HG03175 (cell line): ENCODE measurements at regions not wholly inside any gene's neighbourhood (a gene's known extent, or its start where the extent isn't known, plus 50 kb on each side); places are given as distances from the start of the nearest gene placed in this dataset.
"Not testable (repeated sequence)": the region's sequence is repeated elsewhere in the genome, so short reads cannot be mapped to it uniquely, and the experiment has no call there.

Source experiments
- ATAC-seq: cut with Tn5 transposase; IDR thresholded peaks from one replicate; pipeline ENCODE4 v1.9.1; 2021; ENCODE audit warnings: mild to moderate bottlenecking, moderate library complexity; ENCODE audit not compliant: unreplicated experiment

DNA sequence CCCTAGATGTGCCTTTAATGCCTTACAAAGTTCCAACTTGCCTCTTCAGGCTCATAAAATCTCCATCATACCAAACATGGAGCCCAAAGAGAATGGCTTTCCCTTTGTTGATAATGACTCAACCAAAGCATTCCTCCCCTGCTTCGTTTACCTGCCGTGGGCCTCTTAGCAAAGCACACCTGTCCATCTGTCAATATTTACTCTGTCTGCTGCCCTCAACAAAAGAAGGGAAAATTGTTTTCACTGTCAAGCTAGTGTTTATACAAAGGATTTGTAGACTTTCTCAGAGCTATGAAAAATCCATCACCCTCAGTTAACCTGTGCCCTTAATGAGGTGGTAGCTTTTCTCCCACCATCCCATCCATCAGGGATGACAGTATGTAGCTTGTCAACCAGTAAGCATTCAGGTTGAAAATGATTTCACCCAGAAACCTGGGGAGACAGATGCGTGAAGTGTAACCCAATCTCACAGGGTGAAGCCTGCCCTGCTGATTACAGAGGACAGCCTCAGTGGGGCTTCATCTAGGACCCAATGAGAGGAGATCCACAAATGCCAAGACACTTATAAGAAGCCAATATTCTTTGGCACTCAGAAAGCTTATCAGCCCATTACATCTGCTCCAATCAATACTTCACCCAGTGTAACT is 278.1 kb downstream of the NUAK1 start:
- no peak for ATAC-seq

- no peak for ATAC-seq
Measured at GRCh38 chr12:105861227-105861626, 277.5 kb downstream of the NUAK1 start.

DNA sequence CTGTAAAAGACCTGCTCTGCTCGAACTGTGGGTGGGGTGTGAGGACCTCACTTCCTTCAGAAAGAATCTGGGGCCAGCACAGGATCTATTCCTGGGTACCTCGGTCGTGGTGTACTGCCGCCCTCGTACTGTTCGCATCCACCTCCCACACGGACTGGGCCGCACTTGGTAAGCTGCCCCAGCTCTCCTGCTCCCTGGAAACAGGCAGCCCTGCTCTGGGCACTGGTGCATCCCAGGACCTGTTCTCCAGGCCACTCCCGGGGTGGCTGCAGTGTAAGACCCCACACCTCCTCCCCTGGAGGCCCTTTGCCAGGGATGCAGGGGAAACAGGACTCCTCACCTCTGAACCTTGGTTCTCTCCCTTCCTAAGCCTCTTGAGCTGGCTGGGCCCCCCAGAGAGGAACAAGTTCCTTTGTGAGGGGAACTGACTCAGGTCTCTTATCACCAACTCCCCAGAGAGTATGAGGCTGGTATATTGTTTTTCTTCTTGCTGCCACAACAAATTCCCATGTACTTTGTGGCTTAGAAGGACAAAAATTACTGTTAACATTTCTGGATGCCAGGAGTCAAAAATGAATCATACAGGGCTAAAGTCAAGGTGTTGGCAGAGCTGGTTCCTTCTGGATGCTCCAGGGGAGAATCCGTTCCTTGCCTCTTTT is 276.5 kb downstream of the NUAK1 start:
- no peak for ATAC-seq

GRCh38 chr12:105864316-105864715 is 274.4 kb downstream of the NUAK1 start:
- ATAC-seq = no peak

- no peak for ATAC-seq
Measured at GRCh38 chr12:105864901-105865300, 273.9 kb downstream of the NUAK1 start.

DNA sequence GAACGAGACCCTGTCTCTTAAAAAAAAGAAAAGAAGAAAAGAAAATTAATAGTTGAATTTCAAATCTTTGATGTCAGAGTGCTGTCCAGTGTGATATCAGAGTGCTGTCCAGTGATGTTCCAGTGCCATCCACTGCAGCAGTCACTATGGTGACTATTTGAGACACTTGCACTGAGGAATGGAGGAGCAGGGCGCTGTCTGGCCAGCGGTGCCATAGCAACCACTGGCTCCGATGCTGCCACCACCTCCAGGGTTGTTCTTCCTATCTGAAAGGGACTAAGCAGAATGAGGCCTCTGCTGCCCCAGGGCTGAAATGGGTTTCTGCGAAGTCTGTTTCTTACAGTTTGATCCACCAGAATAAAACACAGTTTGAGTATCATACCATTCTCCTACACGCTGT is 272.9 kb downstream of the NUAK1 start:
- no peak for ATAC-seq

DNA sequence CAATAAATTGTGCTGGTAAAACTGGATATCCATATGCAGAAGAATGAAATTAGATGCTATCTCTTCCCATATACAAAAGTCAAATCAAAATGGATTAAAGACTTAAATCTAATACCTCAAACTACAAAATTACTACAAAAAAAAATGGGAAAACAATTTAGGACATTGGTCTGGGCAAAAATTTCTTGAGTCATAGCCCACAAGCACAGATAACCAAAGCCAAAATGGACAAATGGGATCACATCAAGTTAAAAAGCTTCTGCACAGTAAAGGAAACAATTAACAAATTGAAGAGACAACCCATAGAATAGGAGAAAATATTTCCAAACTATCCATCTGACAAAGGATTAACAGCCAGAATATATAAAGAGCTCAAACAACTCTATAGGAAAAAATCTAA is 264.6 kb downstream of the NUAK1 start:
- ATAC-seq = no peak

- ATAC-seq = no peak
Measured at GRCh38 chr12:105876396-105876927, 262.3 kb downstream of the NUAK1 start.

- ATAC-seq = no peak
Measured at GRCh38 chr12:105878964-105879363, 259.8 kb downstream of the NUAK1 start.

DNA sequence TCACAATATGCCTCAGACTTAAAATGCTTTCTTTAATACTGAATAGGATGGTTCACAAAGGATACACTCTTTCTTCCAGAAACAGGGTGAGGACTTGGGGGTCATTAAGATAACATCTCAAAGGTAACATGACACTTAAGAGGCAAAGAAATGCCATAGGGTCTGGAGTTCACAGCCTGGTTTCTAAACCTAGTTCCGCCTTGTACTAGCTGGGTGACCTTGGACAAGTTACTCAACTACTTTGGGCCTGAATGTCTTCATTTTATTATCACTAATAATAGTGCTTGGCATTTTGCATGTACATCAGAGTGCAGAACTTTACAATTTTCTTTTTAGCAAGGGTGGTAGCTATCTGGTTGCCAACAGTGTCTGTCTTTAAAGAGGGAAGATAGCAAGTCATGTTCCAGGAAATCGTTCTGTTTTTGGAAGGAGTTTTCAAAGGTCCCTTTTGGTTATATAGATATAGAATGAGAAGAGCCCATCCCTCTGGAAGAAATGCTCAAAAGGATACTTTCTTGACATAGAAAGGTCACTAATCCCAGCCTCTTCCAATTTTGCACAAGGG is 257.8 kb downstream of the NUAK1 start:
- no peak for ATAC-seq

DNA sequence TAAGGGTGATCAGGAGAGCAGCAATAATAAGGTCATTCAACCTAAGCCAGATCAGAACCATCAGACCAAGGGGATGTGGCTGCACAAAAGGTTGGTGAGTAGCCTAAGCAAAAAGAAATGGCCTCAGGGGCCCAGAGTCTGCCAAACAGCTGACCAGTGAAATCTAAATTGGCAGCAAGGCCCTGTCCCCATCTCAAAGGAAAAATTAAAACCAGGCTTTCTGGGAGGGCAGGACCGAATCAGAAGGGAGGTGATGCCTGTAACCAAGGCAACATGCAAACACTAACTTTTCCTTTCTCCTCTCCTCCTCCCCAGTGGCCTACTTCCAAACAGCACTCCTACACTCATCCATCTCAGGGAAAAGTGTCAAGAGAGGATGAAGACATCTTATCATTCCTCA is 256.4 kb downstream of the NUAK1 start:
- no peak for ATAC-seq

- no peak for ATAC-seq
Measured at GRCh38 chr12:105887131-105887530, 251.6 kb downstream of the NUAK1 start.

DNA sequence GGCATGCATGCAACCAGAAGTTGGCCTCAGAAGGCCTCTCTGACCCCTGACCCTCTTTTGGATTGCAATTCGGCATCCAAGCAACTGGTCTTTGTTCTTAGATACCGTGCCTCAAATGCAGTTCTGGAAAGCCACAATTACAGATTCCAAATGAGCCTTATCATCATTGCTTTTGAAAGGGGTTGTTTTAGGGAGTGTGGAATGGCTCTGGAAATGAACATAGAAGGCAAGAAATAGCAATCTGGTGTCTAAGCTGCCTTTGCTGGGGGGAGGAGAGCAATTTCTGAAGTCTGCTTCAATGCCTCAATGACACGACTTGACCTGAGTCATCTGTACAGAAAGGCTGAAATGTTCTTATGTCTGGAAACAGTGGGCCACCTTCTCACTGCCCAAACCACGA is 250.1 kb downstream of the NUAK1 start:
- no peak for ATAC-seq

DNA sequence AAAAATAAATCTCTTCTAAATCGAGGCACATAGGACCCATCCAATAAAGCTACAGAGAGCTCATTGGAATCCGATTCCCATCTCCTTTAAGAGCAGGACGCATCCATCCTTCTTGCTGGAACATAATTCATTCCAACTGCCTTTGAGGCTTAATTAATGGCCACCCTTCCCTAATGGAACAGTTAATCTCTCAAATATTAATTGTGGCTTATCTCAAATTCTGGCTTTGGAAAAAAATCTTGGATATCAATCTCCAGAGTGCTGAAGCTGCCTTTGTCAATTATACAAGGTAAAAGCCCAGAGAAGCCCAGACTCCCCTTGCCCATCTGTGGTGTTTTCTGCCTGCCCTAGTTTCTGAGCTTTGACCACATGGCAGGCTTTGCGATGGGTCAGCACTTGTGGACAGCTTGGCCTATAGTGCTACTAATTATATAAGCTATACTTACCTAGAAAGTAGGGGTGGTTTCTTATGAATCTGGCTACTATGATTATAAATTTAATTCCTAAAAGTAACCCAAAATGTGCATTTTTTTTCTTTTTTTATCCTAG is 246.3 kb downstream of the NUAK1 start:
- no peak for ATAC-seq

DNA sequence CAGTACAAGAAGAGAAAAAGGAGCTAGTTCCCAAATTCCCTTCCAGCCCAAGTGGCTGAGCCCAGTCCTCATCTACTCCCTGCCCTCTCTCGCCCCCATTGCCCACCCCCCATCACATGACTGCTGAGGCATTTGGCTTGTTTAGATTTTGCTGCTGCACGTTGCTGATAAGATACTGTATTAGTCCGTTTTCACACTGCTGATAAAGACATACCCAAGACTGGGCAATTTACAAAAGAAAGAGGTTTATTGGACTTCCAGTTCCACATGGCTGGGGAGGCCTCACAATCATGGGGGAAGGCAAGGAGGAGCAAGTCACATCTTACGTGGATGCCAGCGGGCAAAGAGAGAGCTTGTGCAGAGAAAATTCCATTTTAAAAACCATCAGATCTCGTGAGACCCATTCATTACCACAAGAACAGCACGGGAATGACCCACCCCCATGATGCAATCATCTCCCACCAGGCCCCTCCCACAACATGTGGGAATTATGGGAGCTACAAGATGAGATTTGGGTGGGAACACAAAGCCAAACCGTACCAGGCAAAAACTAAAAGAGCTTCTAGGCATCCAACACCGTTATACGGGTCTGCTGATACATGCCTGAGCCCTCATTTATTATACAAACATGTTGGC is 243.4 kb downstream of the NUAK1 start:
- not testable (repeated sequence) for ATAC-seq

- no peak for ATAC-seq
Measured at GRCh38 chr12:105897311-105897725, 241.4 kb downstream of the NUAK1 start.

DNA sequence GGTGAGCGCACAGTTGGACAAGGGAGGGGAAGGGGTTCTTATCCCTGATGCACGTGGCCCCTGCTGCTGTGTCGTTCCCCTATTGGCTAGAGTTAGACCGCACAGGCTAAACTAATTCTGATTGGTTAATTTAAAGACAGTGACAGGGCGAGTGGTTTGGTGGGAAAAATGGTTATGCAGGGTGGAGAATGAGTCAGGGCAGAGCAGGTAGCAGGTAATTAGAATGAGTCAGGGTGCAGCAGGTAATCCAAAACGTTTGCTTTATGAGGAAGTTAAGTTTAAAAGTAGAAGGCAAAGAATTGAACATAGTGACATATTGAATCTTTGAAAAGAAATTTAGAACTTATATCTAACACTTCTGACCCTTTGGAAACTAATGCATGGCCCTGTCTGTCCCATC is 240.5 kb downstream of the NUAK1 start:
- ATAC-seq = not testable (repeated sequence)

DNA sequence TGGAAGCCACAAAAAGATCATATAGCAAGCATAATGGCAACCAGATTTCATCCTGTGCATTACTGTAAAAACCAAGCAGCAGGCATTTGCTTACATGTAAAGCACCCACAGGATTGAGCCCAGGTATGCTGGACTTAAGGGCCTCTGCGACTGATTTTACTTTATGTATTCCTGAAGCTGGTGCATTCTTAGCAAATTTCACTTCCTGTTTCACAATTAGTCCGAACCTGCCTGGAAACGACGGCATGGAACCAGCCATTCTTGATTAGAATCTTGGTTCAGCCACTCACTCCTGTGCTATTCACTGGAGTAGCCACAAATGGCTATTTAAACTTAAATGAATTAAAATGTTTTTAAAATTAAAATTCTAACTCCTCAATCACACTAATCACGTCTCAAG is 239.2 kb downstream of the NUAK1 start:
- peak; percentile 43 for ATAC-seq

DNA sequence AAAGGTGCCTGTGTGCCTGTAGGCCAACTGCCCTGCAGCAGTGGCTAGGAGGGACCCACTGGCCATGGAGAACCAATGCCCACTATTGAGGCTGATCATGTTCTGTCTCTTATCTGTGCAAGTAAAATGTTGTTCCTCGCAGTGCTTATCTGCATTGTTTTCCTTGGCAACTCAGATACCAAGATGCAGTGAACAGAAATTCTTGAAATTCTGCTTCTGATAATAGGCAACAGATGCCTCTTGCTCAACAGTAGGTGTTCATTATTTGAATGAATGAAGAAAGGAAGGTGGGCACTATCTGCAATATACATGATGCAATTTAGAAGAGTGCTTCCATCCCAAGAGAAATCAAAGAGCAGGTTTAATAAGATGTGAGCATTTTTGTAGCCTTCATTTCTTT is 232.2 kb downstream of the NUAK1 start:
- no peak for ATAC-seq

- no peak for ATAC-seq
Measured at GRCh38 chr12:105907982-105908381, 230.8 kb downstream of the NUAK1 start.

- no peak for ATAC-seq
Measured at GRCh38 chr12:105910030-105910429, 228.7 kb downstream of the NUAK1 start.
